HG03571 (cell line): ENCODE measurements at regions not wholly inside any gene's neighbourhood (a gene's known extent, or its start where the extent isn't known, plus 50 kb on each side); places are given as distances from the start of the nearest gene placed in this dataset.
A peak's percentile ranks its signal among the peaks of the same experiment; 100 is the strongest.

ENCODE experiments used
- ATAC-seq: cut with Tn5 transposase; IDR thresholded peaks from one replicate; pipeline ENCODE4 v1.9.1; 2021; ENCODE audit not compliant: unreplicated experiment

DNA sequence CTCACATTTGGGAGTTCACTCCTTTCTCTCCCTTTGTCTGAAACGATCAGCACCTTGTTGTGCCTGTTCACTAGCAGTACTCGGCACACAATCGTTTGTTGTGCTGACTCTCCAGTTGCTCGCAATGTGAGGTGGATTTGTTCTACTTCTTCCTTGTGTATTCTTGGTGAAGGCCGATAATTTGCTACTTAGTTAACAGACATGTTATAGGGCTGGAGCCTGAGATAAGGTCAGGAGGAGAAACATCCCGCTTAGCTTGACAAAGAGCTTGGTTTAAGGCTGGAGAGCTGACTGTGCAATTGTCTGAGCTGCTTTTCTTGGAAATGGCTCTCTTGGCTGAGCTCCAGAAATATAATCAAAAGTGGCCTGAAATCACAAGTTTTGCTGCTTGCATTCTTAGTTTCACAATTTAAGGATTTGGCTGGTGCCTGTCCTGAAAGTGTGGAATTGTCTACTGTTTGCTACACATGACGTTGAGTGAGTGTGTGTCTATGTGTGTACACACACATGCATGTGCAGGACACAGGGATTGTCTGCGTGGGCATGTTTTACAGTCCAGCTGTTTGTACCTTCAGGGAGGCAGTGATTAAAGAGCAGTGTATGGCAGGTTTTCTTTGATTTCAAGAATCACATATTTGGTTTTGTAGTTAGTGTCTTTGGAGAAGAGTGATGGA, 77.7 kb downstream of the ARF6 start:
- ATAC-seq, result peak; percentile 18

- peak; percentile 93 for ATAC-seq
Measured at GRCh38 chr14:49971156-49972130, 78.6 kb downstream of the ARF6 start.

GRCh38 chr14:49972131-49972671, 79.3 kb downstream of the ARF6 start:
- ATAC-seq, result no peak

DNA sequence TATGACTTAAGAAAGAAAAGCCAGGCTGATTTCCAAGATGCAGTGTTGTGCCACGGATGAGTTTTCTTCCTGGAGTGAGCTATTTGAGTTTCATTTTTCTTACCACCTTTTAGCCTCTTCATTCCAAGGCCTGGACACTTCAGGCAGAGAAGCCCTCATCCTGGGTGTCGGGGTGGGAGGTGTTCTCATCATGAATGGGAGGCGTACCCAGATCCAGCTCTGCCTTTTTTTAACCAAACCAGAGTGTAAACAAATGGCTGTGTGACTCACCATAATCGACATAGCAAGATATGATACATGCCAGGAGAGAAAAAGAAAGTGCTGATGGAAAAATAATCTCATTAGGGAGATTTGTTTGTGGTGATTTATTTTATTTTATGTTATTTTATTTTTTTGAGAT, 79.9 kb downstream of the ARF6 start:
- no peak for ATAC-seq

GRCh38 chr14:49975276-49975675, 82.4 kb downstream of the ARF6 start:
- ATAC-seq, result no peak

DNA sequence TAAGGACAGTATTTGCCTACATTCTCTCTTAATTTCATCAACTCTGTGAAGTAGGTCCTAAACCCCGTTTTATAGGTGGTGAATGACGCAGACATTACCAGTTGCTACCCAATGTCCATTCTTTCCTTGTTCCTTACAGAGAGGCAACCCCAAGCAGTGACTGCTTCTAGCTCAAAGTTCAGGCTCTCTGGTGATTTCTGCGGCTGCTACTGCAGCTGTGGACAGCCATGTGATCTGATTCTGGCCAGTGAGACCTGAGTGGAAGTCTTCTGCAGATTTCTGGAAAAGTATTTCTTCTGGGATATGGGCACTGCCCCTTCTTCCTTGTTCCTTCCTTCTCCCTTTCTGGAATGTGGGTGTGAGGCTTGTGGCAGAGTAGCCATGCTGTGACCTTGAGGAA, 82.9 kb downstream of the ARF6 start:
- ATAC-seq, result no peak

- peak; percentile 84 for ATAC-seq
Measured at GRCh38 chr14:49977126-49977841, 84.4 kb downstream of the ARF6 start.

DNA sequence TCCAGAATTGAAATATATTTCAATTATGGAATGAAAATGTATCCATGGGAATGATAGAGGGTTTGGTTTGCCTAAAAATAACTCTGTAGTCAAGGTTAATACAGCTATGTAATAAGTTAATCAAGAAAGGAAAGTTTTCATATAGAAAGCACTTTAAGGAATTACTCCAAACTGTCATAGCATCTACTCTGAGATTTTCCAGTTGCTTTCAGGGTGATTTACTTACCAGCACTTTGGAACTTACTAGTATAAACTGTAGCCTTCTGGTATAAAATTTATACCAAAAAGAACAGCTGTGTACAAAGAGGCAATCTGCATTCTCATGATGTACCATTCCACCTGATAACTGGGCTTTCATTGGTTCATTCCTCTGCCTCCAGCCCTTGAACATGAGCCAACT, 87.1 kb downstream of the ARF6 start:
- ATAC-seq, result no peak

DNA sequence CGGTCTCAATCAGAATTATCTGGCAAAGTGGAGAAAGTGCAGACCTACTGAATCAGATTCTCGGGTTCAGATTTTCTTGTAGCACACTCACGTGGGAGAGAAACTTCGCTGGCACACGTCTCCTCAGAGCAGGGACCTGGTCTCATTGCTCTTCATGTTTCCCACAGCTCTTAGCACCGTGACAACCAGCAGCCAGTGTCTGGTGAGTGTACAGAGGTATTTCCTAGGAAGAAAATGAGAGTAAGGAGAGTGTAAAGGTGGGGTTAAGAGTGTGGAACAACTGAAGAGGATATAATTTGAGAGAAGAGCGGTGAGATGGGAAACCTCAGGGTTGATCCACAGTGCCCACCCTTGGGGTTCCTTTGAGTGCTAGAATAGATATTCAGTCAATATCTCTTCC, 89.2 kb downstream of the ARF6 start:
- no peak for ATAC-seq

DNA sequence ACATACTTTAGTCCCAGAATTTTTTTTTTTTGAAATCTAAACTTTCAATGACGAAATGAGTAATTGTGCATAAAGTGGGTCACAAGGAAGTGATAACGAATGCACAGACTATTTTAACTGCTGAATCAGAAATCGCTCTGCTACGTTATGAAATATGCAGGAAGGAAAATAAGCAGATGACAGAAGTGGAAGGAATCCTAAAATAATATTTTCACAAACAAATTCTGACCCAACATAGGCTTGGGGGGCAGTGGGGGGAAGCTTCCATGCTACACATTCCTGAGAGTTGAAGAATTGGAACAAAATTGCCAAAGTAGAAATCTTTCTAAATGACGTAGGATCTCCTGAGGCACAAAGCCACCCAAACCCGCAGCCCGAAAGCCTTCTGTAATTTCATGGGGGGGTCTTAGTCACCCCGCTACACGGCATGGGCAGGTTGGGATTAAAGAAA, 89.6 kb downstream of the ARF6 start:
- ATAC-seq, result no peak

GRCh38 chr14:49984424-49984823, 91.5 kb downstream of the ARF6 start:
- no peak for ATAC-seq

- no peak for ATAC-seq
Measured at GRCh38 chr14:49986343-49987014, 93.6 kb downstream of the ARF6 start.

DNA sequence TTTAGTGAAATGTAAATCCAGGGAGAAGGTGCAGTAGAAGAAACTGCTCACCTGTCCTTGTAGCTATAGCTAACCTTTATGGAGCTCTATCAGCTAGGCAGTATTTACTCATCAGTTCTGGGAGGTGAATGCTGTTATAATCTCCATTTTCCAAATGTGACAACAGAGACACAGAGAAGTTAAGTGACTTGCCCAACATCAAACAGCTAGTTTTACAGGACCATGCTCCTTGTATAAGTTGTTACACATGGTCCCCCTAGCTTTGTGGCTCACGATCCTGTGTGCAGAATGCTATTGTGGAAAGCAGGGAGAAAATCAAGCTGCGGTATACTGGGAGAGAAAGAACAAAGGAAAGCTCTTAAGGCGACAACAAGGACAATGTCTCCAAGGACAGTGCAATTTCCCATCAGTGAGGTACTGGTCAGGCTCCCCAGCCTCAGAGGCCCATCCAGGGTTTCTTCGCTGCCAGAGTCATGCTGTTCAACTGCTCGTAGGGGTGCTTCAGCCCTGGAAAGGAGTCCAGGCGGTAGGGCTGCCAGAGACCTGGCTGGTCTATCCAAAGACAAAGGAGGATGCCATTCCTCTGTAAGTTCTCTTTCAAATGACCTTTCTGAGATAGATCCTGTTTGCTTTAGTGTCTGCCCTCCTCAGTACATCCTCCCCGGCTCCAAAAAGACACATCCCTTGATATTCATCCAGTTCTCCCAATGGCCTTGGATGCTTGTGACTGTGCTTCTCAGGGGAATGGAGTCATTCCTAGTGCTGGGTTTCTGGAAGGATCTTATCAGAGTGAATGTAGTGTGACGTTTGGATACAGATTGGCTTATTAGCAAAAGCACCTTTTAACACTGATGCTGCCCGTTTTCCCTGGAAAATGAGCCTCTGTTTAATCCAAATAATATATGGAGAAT, 95.5 kb downstream of the ARF6 start:
- ATAC-seq, result no peak

DNA sequence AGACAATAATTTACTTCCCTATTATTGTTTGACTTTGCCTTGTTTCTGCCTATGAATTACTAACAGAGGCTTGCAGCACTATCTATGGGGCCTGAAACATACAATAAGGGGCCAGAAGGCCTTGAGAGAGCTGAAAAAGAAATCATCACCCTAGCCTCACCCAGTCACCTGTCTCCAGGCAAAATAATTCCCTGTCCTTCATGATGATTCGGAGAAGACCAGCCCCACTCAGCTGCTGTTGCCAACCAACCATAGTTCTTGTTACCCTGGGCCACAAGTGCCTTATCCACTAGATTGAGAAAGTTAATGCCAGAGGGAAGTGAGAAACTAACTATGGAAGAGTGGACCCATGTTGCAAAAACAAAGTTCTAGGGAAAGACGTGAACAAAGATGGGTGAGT, 97.1 kb downstream of the ARF6 start:
- no peak for ATAC-seq

GRCh38 chr14:49991491-49991890, 98.6 kb downstream of the ARF6 start:
- no peak for ATAC-seq

DNA sequence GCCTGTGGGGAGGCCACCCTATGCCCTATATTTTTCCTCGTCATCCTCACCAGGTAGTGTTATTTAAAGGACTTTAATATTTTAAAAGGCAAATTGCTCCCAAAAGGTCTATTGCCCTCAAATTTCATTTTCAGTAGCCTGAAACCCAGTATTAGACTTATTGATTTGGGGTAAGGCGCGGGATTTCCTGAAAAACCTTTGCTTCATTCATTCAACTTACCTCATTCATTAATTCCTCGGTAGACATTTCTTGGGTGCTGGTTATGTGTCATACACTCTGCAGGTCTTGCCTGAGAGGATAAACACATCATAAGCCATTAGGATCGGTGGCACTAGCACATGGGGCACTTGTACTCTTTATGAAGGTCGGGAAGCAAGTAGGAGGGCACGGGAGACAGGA, 99.2 kb downstream of the ARF6 start:
- no peak for ATAC-seq

- no peak for ATAC-seq
Measured at GRCh38 chr14:49992448-49992847, 99.6 kb downstream of the ARF6 start.

GRCh38 chr14:49992901-49993339, 100.0 kb downstream of the ARF6 start:
- peak; percentile 84 for ATAC-seq

- no peak for ATAC-seq
Measured at GRCh38 chr14:49993565-49993964, 100.7 kb downstream of the ARF6 start.
